HepG2 (cell line): ENCODE measurements at regions not wholly inside any gene's neighbourhood (a gene's known extent, or its start where the extent isn't known, plus 50 kb on each side); places are given as distances from the start of the nearest gene placed in this dataset.

Experiments used
- FOXA1 ChIP-seq, 2 experiments: fragments of 450-650 bp in 1 of 2; sonication (generic) in 1 of 2; formaldehyde crosslinking in 1 of 2; IDR thresholded peaks; 2 replicates each; pipeline versions ENCODE4 v1.4.0 to v1.6.1; 2016 to 2020; ENCODE audit warnings: missing genetic modification reagents in 1 of 2
- HNF4A ChIP-seq: sonication (generic); formaldehyde crosslinking; IDR thresholded peaks from 2 replicates; pipeline ENCODE4 v1.4.0; 2020; ENCODE audit warnings: missing genetic modification reagents
- MLXIP ChIP-seq: sonication (generic); formaldehyde crosslinking; IDR thresholded peaks from 2 replicates; pipeline ENCODE4 v1.9.0; 2021; ENCODE audit warnings: missing genetic modification reagents, borderline replicate concordance
- MNT ChIP-seq: fragments of 450-650 bp; IDR thresholded peaks from 2 replicates; pipeline ENCODE4 v1.6.1; 2016
- NRL ChIP-seq: sonication (generic); formaldehyde crosslinking; IDR thresholded peaks from 2 replicates; pipeline ENCODE4 v1.5.0; 2020; ENCODE audit warnings: missing genetic modification reagents, mild to moderate bottlenecking, moderate library complexity, borderline replicate concordance
- PITX1 ChIP-seq: sonication (generic); formaldehyde crosslinking; IDR thresholded peaks from 2 replicates; pipeline ENCODE4 v1.5.1; 2020; ENCODE audit warnings: mild to moderate bottlenecking, missing genetic modification reagents
- POLR2A ChIP-seq, 2 experiments: IDR thresholded peaks; 2 replicates each; pipeline ENCODE4 v1.6.1; 2011; ENCODE audit warnings: low read depth in 2 of 2, low read length in 2 of 2, mild to moderate bottlenecking in 1 of 2, moderate library complexity in 1 of 2; ENCODE audit not compliant: insufficient read depth in 1 of 2
- SIX1 ChIP-seq: sonication (generic); formaldehyde crosslinking; IDR thresholded peaks from 2 replicates; pipeline ENCODE4 v1.4.0; 2020; ENCODE audit warnings: missing genetic modification reagents, borderline replicate concordance
- SP140L ChIP-seq: sonication (generic); formaldehyde crosslinking; IDR thresholded peaks from 2 replicates; pipeline ENCODE4 v1.4.0; 2020; ENCODE audit warnings: missing genetic modification reagents, borderline replicate concordance
- ZBTB10 ChIP-seq: sonication (generic); formaldehyde crosslinking; IDR thresholded peaks from 2 replicates; pipeline ENCODE4 v1.4.0; 2020; ENCODE audit warnings: missing genetic modification reagents, borderline replicate concordance
- ZNF101 ChIP-seq: sonication (generic); formaldehyde crosslinking; IDR thresholded peaks from 2 replicates; pipeline ENCODE4 v1.4.0; 2020; ENCODE audit warnings: mild to moderate bottlenecking, low read depth, missing genetic modification reagents, borderline replicate concordance
- ZNF20 ChIP-seq: sonication (generic); formaldehyde crosslinking; IDR thresholded peaks from 2 replicates; pipeline ENCODE4 v1.4.0; 2020; ENCODE audit warnings: mild to moderate bottlenecking, moderate library complexity, missing genetic modification reagents
- ZNF235 ChIP-seq: sonication (generic); formaldehyde crosslinking; IDR thresholded peaks from 2 replicates; pipeline ENCODE4 v1.8.1; 2023; ENCODE audit warnings: mild to moderate bottlenecking, missing genetic modification reagents, borderline replicate concordance
- ZNF251 ChIP-seq: sonication (generic); formaldehyde crosslinking; IDR thresholded peaks from 2 replicates; pipeline ENCODE4 v1.9.0; 2021; ENCODE audit warnings: mild to moderate bottlenecking, missing genetic modification reagents
- ZNF337 ChIP-seq: sonication (generic); formaldehyde crosslinking; IDR thresholded peaks from 2 replicates; pipeline ENCODE4 v1.5.1; 2020; ENCODE audit warnings: missing genetic modification reagents, low read depth, mild to moderate bottlenecking, borderline replicate concordance
- ZNF572 ChIP-seq: sonication (generic); formaldehyde crosslinking; IDR thresholded peaks from 2 replicates; pipeline ENCODE4 v1.5.1; 2020; ENCODE audit warnings: mild to moderate bottlenecking, missing genetic modification reagents
- ZNF800 ChIP-seq: sonication (generic); formaldehyde crosslinking; IDR thresholded peaks from 2 replicates; pipeline ENCODE4 v1.4.0; 2020; ENCODE audit warnings: missing genetic modification reagents

GRCh38 chr17:83174362-83175118, 95.1 kb downstream of the METRNL start (continued):
- peak; percentile 99 for TF ChIP-seq SIX1
- no peak for TF ChIP-seq ZNF20
- no peak for TF ChIP-seq MNT
- no peak for TF ChIP-seq MLXIP (CRISPR knock-in tag)
- TF ChIP-seq HNF4A (CRISPR knock-in tag): peak; percentile 82
- TF ChIP-seq ZNF251 (CRISPR knock-in tag): no peak
- TF ChIP-seq ZBTB10: peak; percentile 55; the same call in 1 of the 2 replicates
- TF ChIP-seq ZNF101 (CRISPR knock-in tag): no peak
- TF ChIP-seq POLR2A (IDR thresholded peaks at IDR 0.05; ENCODE audit: insufficient read depth in 1 of 2, low read depth in 2 of 2, low read length in 2 of 2): no peak
- peak; percentile 100 for TF ChIP-seq PITX1 (CRISPR knock-in tag)
- TF ChIP-seq NRL (CRISPR knock-in tag): peak; percentile 21; the same call in 1 of the 2 replicates
- TF ChIP-seq ZNF235 (CRISPR knock-in tag): no peak
- peak; percentile 89; the same call in 1 of the 2 replicates for TF ChIP-seq ZNF572 (CRISPR knock-in tag)
- 0 out of 2 replicates have a peak, but pooled peaks have one; percentile 74 for TF ChIP-seq ZNF800 (CRISPR knock-in tag)
- TF ChIP-seq ZNF337 (CRISPR knock-in tag): no peak
- TF ChIP-seq SP140L (CRISPR knock-in tag): peak; percentile 87; the same call in 1 of the 2 replicates
- peak; percentile 91 for TF ChIP-seq FOXA1 (IDR thresholded peaks at IDR 0.05)
- peak; percentile 100 for TF ChIP-seq FOXA1 (CRISPR knock-in tag; IDR thresholded peaks at IDR 0.05)
